ENCODE measurements at regions not wholly inside any gene's neighbourhood (a gene's known extent, or its start where the extent isn't known, plus 50 kb on each side); places are given as distances from the start of the nearest gene placed in this dataset.
"Not testable (repeated sequence)": the region's sequence is repeated elsewhere in the genome, so short reads cannot be mapped to it uniquely, and the experiment has no call there.

DNA sequence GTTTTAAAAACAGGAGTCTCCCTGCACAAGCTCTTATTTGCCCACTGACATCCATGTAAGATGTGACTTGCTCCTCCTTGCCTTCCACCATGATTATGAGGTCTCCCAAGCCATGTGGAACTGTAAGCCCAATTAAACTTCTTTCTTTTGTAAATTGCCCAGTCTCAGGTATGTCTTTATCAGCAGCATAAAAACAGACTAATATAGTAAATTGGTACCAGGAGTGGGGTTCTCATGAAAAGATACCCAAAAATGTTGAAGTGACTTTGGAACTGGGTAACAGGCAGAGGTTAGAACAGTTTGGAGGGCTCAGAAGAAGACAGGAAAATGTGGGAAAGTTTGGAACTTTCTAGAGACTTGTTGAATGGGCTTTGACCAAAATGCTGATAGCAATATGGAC lies 995.9 kb upstream of the USP15 start:
- DNase-seq (ENCODE audit: low read depth, low spot score), result not testable (repeated sequence)

DNA sequence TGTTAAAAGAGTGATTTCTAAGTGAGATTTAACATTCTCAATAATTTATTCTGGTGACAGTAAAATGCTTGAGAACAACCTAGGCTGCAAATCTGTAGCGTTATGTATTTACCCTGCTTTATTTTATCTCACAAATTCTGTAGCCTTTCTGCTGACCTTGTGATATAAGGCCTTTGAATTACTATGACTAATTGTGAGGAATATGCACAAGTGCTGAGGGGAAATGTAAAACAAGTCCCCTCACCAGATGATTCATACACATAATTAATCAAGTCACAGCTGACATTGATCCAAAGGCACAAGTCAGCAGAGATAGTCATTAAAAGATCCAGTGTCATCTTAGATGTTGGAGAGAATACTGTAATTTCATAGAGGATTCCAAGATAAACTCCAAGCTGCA lies 992.7 kb upstream of the USP15 start:
- DNase-seq (ENCODE audit: low read depth, low spot score), result no peak

DNA sequence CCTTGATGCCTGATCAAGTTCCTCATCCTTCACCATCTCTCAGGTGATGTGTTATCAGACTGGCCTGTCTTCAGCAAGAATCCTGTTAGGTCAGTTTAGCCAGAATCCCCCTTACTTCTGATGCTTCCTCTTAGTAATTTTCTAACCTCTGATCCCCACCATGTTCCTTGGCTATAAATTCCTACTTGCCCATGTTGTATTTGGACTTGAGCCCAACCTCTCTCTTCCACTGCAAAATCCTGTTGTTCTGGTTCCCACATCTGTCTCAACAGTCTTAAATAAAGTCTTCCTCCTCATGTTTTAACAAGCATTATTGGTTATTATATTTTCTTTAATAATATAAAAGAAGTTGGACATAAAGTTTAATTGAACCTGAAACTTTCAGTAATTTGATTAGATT lies 987.8 kb upstream of the USP15 start:
- DNase-seq (ENCODE audit: low read depth, low spot score), result no peak

DNA sequence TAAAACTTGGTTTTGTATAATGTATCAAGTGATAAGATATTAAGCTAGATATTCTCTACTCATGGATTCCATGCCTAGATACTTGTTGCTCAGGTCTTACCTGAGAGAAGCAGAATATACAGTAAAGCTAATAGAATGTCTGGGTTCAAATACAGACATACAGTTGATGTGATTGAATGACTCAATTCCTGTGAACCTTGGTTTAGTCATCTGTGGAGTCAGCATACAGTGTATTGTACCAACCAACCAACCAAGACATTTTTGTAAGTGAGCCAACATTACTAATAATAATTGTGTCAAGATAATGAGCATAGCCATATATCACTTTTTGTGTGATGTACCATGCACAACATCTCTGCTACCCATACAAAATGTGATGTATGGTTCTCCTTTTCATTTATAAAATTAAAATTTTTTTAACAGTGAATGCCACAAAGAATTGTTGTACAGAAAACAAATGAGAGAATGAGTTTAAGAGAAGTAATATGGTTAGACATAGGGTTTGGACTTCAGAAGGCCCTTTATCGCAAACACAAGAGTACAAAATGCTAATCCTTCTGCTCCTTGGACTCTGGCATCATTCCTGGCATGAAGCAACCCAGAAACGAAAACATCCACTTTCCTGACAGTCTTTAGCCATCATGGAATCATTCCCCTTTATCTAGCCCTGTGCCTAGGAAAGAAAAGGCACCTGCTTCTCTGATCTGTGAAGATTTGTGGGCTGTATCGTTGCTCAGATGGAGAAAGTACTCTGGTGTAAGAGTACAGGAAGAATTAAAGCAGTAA lies 977.2 kb upstream of the USP15 start:
- no peak for DNase-seq (ENCODE audit: low read depth, low spot score)

DNA sequence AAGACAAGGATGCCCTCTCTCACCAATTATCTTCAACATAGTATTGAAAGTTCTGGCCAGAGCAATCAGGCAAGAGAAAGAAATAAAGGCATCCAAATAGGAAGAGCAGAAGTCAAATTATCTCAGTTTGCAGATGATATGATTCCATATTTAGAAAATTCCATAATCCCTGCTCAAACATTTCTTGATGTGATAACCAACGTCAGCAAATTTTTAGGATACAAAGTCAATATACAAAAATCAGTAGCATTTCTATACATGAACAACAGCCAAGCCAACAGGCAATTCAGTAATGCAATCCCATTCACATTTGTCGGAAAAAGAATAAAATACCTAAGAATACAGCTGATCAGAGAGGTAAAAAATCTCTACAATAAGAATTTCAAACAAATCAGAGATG lies 969.7 kb upstream of the USP15 start:
- DNase-seq (ENCODE audit: low read depth, low spot score), result no peak

DNA sequence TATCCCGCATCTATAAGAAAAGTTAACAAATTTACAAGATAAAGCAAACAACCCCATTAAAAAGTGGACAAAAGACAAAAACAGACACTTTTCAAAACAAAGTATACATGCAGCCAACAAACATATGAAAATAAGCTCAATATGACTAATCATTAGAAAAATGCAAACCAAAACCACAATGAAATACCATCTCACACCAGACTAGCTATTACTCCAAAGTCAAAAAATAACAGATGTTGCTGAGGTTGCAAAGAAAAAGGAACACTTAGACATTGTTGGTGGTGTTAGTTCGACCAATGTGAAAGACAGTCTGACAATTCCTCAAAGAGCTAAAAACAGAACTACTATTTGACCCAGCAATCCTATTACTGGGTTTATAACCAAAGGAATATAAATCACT lies 968.6 kb upstream of the USP15 start:
- no peak for DNase-seq (ENCODE audit: low read depth, low spot score)

DNA sequence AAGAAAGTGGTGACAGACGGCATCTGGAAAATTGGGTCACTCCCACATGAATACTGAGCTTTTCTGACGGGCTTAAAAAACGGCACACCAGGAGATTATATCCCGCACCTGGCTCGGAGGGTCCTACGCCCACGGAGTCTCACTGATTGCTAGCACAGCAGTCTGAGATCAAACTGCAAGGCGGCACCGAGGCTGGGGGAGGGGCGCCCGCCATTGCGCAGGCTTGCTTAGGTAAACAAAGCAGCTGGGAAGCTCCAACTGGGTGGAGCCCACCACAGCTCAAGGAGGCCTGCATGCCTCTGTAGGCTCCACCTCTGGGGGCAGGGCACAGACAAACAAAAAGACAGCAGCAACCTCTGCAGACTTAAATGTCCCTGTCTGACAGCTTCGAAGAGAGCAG lies 966.2 kb upstream of the USP15 start:
- DNase-seq (ENCODE audit: low read depth, low spot score), result not testable (repeated sequence)

DNA sequence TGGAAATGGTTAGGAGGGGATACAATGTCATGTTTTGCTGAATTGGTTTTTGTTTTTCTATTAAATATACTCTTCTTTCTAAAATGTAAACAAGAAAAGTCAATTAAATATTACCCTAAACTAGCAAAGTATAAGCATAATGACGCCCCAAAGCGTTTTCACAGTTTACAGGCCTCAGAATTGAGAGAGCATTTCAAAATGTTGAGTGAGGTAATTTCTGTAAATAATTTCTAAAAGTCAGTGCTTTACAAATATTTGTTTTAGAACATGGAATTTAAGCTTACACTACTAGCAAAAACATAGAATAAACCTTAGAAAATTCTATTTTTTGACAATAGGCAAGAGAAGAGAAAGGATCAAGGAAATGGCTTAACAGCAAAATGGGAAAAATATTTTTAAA lies 958.4 kb upstream of the USP15 start:
- no peak for DNase-seq (ENCODE audit: low read depth, low spot score)

DNA sequence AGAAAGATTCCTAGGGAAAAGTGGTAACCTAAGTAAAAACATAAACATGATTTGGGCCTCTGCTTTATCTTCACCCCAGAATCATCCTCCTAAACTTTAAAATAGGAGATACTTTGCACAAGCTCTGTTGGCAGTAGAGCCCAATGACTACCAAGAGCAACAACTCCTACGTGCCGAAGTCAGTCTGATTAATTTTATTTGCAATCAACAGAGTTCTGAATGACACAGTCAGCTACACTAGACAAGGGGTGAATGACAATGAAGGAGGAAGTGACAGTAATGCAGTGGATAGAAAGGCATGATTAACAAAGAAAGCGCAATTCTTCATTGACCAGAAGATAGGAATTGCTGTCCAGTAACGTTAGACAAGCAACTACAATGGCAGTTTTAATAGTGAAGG lies 957.9 kb upstream of the USP15 start:
- no peak for DNase-seq (ENCODE audit: low read depth, low spot score)

DNA sequence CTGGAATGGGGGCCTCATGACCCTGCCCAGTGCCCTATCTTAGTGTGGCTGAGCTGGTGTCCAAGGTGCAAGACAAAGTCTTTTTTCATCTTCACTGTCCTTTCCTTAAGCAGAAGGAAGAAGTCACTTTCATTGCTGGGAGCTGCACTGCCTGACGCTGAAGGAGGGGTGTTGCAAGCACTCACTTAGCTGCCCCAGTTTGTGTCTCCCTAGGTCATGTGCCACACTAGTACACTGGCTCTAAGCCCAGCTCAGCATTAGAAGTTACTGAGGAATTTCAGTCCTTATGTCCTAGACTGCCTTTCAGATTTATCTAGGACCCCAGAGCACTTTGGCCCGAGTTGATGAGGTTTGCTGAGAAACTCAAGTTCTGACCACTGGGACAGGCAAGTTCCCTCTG lies 952.0 kb upstream of the USP15 start:
- DNase-seq (ENCODE audit: low read depth, low spot score), result no peak

DNA sequence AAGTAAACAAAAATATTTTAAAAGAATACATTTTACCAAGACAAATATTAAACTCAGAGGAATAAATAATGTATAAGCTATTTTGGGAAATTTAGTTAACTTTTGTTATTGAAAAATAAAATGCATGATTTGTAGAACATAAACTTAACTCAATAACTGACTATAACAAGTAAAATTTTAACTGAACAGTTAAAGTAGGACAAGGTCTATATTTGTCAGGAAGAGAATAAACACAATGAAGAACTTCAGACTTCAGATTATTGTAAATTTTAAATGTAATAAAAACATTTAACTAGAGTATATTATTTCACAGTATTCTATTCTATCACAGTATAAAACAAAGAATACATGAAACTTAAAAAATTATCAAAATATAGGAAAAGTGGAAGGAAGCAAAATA lies 948.8 kb upstream of the USP15 start:
- no peak for DNase-seq (ENCODE audit: low read depth, low spot score)

DNA sequence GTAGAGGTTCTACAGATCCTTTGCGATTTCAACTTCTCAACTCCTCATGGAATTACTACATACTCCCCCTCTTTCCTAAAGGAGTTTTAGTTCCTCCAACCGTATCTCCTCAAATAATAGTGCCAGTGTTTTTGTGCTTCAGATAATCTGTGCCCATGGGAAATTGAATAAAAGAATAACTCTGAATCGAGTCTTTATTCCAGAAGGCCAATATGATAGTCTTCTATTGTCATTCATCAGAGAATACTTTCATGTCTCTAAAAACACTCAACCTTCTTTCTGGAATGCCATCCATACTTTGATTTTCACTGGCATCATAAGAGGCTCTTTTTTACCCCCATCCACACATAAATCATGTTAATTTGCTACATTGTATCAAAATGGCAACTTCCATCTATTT lies 911.3 kb upstream of the USP15 start:
- DNase-seq (ENCODE audit: low read depth, low spot score), result no peak

DNA sequence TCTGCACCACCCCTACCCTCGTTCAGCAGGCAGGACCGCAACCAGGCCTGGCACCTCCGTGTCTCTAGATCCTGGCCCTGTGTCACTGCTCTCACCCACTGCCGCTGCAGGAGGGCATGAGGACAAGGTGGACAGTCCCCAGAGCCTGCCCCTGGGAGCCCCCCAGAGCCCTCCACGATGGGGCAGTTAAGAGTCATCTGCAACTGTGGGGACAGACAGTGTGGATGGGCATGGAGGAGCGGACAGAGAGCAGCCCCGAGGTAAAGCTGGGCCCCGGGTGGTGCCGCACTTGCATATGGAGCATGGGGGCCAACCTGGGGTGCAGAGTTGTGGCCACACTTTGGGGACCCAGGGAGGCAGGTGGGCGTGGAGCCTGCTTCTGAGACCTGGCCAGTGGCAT lies 905.1 kb upstream of the USP15 start:
- DNase-seq (ENCODE audit: low read depth, low spot score), result no peak

DNA sequence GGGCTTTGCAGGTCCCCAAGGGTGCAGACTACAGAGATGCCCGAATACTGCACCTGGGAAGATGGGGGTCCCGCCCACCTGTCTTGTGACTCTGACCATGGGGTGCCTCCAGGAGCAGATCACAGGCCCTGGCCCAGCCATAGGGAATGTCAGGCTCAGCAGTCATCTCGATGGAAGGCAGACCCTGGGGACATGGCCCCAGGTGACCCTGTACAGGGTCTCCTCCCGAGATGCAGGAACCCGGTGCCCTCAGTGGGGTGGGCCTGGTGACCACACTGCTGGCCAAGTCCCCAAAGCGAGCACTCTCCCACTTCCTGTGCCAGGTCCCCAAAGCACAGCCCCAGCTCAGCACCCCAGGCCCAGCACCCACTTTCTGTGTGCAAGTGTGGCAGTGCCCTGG lies 903.7 kb upstream of the USP15 start:
- no peak for DNase-seq (ENCODE audit: low read depth, low spot score)

DNA sequence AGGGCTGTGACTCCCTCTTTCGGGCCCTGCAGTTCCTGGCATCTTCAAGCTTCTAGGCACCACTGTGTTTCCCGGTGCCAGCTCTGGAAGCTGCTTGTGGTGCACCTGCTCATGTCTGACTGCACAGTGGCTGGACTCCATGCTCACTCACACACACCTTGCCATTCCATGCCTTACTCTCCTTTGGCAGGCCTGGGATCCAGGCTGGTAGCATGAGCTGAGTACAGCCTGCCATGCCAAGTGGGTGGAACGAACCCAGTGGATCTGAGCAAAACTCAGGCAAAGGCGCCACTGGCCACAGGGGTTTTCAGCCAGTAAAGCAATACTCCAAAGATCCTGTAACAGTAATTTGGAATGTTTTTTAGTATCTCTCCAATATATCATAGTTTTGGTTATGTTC lies 902.7 kb upstream of the USP15 start:
- no peak for DNase-seq (ENCODE audit: low read depth, low spot score)

DNA sequence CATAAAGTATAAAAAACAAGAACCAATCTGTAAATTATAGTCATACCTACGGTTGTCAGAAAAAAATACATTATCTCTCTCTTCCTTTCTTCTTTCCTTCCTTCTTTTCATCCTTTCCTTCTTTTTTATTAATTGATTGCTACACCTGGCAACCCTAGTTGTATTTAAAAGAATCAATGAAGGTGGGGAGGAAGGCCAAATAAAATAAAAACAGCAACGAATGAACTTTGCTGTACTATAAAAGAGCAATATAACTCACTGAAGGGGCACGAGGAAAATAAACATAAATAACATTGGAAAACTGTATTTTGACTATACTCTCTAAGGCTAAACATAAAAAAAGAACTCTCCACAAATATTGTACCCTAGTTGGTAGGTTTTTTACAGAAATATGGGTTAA lies 898.2 kb upstream of the USP15 start:
- no peak for DNase-seq (ENCODE audit: low read depth, low spot score)

DNA sequence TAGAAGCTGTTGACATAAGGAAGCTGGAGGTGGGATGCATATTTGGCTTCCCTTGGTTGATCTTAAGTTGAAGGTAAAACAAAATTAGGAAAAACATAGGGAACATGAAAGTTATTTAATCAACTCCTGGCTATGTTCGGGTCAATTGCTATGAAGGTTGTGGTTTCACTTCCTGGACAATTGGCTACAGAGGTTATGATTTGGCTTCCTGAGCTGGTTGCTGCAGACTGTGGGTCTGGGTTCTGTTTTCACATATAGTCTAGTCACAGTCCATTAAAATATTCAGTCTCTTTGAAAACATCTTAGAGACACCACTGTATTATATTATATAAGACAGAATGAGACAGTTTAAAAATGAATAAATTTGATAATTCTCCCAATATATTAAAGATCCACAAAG lies 895.2 kb upstream of the USP15 start:
- no peak for DNase-seq (ENCODE audit: low read depth, low spot score)

DNA sequence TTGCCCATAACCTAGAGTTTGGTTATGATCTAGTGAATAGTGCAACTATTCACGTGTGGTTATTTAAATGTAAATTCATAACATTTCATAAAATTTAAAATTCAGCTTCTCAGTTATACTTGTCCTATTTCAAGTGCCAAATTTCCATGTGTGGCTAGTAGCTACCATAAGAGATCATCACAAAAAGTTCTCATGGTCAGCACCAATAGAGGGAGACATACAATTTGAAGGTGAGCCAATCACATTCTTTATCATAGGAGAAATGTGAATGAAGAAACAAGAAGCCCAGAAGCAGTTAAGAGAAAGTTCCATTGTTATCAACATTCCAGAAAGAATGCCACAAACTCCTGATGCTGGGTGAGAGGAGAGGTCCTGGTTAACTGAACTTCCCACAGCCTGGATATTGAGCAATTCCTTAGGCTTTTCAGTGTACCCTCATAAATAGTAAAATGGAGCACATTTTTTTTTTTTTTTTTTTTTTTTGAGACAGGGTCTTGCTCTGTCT lies 892.9 kb upstream of the USP15 start:
- no peak for DNase-seq (ENCODE audit: low read depth, low spot score)

DNA sequence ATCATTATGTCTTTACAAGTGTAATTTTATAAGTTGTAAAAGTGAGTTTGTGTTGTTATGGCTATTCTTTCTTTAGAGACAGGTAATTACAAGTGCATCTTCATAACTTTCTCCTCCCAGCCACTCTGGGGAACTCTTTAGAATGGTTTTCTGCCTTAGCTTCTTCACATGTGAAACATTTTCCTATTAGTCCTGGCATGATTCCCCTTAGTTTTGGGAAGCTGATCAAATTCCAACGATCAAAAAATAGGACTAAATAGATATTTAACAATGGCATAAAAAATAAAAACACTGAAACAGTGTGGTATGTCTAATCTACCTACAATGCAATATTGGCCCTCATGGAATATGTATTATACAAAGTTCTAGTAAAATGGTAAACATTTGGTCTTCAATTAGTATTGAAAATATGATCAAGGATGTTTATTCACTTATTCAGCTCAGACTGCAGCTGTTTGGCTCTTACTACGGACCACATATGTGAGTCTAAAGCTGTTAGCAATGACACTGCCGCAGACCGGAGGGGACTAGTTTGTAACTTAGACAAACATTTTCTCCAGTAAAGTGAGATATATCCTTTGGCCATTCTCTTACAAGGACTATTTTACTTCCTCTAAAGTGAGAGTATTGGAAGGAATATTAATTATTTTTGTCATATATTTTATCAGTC lies 890.8 kb upstream of the USP15 start:
- no peak for DNase-seq (ENCODE audit: low read depth, low spot score)

DNA sequence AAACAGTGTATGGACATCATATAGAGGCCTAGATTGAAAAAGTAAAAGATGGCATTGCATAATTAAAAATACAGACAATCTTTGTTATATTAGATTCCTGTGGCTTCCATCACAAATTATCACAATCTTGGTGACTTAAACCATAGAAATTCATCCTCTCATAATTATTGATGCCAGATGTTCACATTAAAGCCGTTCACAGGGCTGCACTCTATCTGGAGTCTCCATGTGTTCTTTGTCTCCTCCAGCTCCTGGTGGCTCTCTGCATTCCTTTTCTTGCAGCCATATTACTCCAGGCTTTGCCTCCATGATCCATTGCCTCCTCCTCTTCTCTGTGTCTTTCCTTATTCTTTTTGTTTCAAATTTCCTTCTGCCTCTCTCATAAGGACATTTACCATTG lies 875.7 kb upstream of the USP15 start:
- no peak for DNase-seq (ENCODE audit: low read depth, low spot score)

DNA sequence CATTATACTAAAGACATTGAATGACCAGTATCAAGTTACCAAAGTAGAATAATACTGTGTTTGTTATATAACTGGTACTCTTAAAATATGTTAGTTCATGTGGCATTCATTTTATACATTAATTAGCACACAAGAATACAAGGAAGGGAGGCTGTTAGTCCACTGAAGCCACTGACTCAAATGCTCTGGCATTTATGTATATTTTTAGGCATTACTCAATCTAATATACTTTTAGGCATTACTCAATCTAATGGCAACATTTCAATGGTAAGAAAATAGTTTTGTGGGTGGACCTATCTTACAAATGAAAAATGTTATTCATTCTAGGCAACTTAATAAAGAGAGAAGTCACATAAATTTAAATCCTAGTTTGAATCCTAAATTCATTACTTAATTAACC lies 874.4 kb upstream of the USP15 start:
- DNase-seq (ENCODE audit: low read depth, low spot score), result no peak

DNA sequence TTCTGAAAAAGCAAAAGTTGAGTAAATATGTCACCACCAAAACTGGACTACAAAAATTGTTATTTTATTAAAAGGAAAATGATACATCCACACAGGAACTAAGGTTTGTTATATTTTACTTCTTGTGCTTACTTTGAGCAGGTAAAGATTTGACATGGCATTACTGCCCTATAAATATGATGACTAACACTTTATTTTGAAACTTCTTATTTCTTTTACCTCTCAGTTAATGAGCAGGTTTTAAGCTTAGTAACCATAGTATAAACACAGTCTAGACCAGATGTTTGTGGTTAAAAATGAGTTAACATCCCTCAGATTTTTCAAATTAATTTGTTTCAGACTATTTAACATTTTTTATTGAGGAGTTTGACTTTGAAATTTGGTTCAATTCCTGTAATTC lies 862.5 kb upstream of the USP15 start:
- DNase-seq (ENCODE audit: low read depth, low spot score), result no peak

DNA sequence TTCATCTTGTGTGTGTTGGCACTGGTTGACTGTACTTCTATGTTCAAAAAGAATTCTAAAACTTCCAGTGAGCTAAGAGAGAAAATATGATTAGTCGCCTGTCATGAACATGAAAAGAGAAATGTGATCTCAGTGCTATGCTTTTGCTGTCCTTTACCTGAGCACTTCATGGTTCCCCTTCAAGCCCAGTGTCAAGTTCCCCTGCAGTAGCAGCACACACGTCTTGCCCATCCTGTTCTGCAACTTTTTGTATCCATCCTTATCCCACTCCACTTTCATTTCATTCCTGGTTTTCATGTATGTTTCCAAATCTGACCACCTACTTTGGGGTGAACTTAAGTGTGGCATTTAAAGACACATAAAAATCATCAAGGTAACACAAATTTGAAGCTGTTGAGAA lies 848.0 kb upstream of the USP15 start:
- DNase-seq (ENCODE audit: low read depth, low spot score), result no peak
